Heart left ventricle (tissue), 13 donors: ENCODE measurements at regions not wholly inside any gene's neighbourhood (a gene's known extent, or its start where the extent isn't known, plus 50 kb on each side); places are given as distances from the start of the nearest gene placed in this dataset.

ENCODE experiments used
- CTCF ChIP-seq, 12 donors: fragments of 200-600 bp; sonication (generic) in 4 of 12; IDR thresholded peaks; one replicate each; pipeline versions ENCODE4 v1.5.0 to v1.8.0; 2018 to 2022; ENCODE audit warnings: antibody characterized with exemption in 12 of 12, mild to moderate bottlenecking in 5 of 12
- POLR2A ChIP-seq, 2 donors: fragments of 450-650 bp; IDR thresholded peaks; one replicate each; pipeline ENCODE4 v1.6.1; 2017; ENCODE audit warnings: antibody characterized with exemption in 2 of 2, mild to moderate bottlenecking in 2 of 2, moderate library complexity in 2 of 2
- donor health status: ischemic (EF 13 %, LVEDD 7.1; RV severe dilation, severe dysfunction).
- donor health status: DM: no; HTN: yes; CAD: no.
- donor health status: DM: no; HTN: no; CAD: no.
- donor health status: ischemic (EF 25% LVEDD 6.9; RV normal size, moderate dysfunction).
- donor health status: ischemic (EF 25% LVEDD 5.7; RV mildly dilated, moderate dysfunction).
- donor health status: ischemic (EF 35%, LVEDD 5.7; RV mildly dilated, moderate dysfunction).
- donor health status: nonischemic (EF 11% LVEDD 7.7; RV severe dilation, severe dysfunction).
- donor health status: DM: yes; HTN: yes; CAD: no.
- donor health status: PGD.
- donor health status: ischemic (EF 29% LVEDD 5.4; RV normal size, mild dysfunction).
- donor health status: nonischemic (EF 23%, LVEDD 6.1; RV moderate dilation, normal function).

- TF ChIP-seq CTCF (IDR thresholded peaks at IDR 0.05) (no peak), POLR2A (IDR thresholded peaks at IDR 0.05) (no peak)
These were observed 203.1 kb downstream of the SLC7A11 start for GRCh38 chr4:138039010-138039409.
